GM20000 (cell line): ENCODE measurements at regions not wholly inside any gene's neighbourhood (a gene's known extent, or its start where the extent isn't known, plus 50 kb on each side); places are given as distances from the start of the nearest gene placed in this dataset.
"Not testable (repeated sequence)": the region's sequence is repeated elsewhere in the genome, so short reads cannot be mapped to it uniquely, and the experiment has no call there.

Source experiments
- DNase-seq: peaks from one replicate; pipeline ENCODE4 v3.0.0; 2012; ENCODE audit warnings: low spot score
- CTCF ChIP-seq: IDR thresholded peaks from 2 replicates; pipeline ENCODE4 v1.5.1; 2012; ENCODE audit warnings: mild to moderate bottlenecking, control low read depth; ENCODE audit errors: extremely low read depth, missing control alignments

- DNase-seq, result no peak
- no peak for TF ChIP-seq CTCF
Measured at GRCh38 chr9:88897081-88897480, 94.2 kb upstream of the S1PR3 start.

GRCh38 chr9:88898039-88898720 lies 93.1 kb upstream of the S1PR3 start:
- TF ChIP-seq CTCF, result no peak

GRCh38 chr9:88905506-88905905 lies 85.8 kb upstream of the S1PR3 start:
- DNase-seq, result no peak
- TF ChIP-seq CTCF, result no peak

More at GRCh38 chr9:88898039-88898720, 93.1 kb upstream of the S1PR3 start:
- DNase-seq, result no peak

- DNase-seq, result no peak
- TF ChIP-seq CTCF, result no peak
Measured at GRCh38 chr9:88915916-88916315, 75.4 kb upstream of the S1PR3 start.

GRCh38 chr9:88916894-88917293 lies 74.4 kb upstream of the S1PR3 start:
- DNase-seq, result no peak
- no peak for TF ChIP-seq CTCF

- no peak for TF ChIP-seq CTCF
- no peak for DNase-seq
Measured at GRCh38 chr9:88917375-88917774, 73.9 kb upstream of the S1PR3 start.

GRCh38 chr9:88918537-88918936 lies 72.7 kb upstream of the S1PR3 start:
- not testable (repeated sequence) for DNase-seq

- TF ChIP-seq CTCF, result no peak
- DNase-seq, result no peak
Measured at GRCh38 chr9:88920645-88921044, 70.6 kb upstream of the S1PR3 start.
